ENCODE measurements at regions not wholly inside any gene's neighbourhood (a gene's known extent, or its start where the extent isn't known, plus 50 kb on each side); places are given as distances from the start of the nearest gene placed in this dataset.
A peak's percentile ranks its signal among the peaks of the same experiment; 100 is the strongest.

DNA sequence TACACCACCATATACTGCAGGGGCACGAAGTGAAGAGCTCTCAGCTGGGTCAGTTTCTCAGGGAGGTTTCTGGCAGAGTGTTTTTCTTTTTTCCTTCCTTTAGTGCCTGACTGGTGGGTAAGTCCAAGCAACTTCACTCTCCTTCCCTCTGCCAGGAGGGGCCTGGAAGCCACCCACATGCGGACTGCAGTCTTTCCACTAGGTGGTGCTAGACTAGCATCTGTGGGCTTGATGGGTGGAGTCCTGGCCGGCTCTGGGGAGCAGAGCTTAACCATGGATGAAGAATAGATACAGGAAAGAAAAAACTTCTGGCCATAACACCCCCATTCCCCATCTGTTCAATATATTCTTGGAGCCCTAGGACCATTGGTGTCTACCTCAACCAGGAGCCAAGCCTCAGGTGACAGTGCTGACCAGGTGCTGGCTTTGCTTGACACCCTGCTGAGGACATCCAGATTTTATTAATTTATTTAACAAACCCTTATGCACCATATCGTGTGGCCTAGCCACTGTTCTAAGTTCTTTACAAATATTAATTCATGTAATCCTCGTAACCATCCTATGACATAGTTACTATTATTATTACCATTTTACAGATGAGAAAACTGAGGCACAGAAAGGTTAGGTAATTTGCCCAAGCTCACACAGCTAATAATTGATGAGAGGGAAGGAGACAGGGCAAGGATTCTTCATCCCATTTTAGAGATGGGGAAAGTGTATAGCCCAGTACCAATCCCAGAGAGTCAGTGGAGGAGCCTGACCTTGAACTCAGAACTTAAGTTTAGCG is 126.7 kb upstream of the CSF3R start:
- no peak overlapping the region for H3K4me3 Mint-ChIP-seq
- WGBS, 2 experiments (ENCODE audit: insufficient coverage in 1 of 2, insufficient read length in 1 of 2) = 41 to 83% methylated on average over 2 to 6 of the region's 6 CpGs

DNA sequence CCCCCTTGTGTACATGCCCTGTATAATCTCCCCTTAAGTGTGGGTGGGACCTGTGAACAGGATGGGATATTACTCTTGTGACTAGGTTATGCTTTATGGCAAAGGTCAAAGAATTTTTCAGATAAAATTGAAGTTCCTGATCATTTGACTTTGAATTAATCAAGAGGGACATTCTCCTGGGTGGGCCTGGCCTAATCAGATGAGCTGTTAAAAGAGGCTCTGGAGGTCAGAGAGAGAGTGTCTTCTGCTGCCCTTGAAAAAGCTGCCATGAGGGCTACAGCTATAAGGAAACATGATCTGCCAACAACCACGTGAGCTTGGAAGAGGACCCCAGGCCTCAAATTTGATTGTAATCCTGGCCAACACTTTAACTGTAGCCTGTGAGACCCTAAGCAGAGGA is 125.6 kb upstream of the CSF3R start:
- 73 to 100% methylated on average over 1 of the region's 1 CpG for WGBS, 2 experiments (ENCODE audit: insufficient coverage in 1 of 2, insufficient read length in 1 of 2)
- Histone ChIP-seq H3K36me3 (ENCODE audit: control insufficient read depth, insufficient read depth, low read length) (no peaks in the 10 kb centered on the region), H3K4me3 (ENCODE audit: low read length) (no peak overlapping the region), H3K9me3 (ENCODE audit: control insufficient read depth, low read length) (no peaks in the 10 kb centered on the region), H3K9ac (ENCODE audit: extremely low read depth, low read length, poor library complexity, severe bottlenecking) (no peak overlapping the region), H3K4me1 (ENCODE audit: control insufficient read depth, insufficient read depth, low read length) (no peaks in the 10 kb centered on the region), H3K27me3 (ENCODE audit: control insufficient read depth, insufficient read depth, low read length, poor library complexity, severe bottlenecking) (peaks cover 11% of the 10 kb centered on the region), H3K27ac (ENCODE audit: low read depth, low read length) (no peak overlapping the region)
- no peaks in the 10 kb centered on the region for H3K4me1 Mint-ChIP-seq
- DNase-seq = no peak
- H3K27ac Mint-ChIP-seq = no peak overlapping the region
- H3K9me3 Mint-ChIP-seq = no peaks in the 10 kb centered on the region
- TF ChIP-seq, protein P1, sequence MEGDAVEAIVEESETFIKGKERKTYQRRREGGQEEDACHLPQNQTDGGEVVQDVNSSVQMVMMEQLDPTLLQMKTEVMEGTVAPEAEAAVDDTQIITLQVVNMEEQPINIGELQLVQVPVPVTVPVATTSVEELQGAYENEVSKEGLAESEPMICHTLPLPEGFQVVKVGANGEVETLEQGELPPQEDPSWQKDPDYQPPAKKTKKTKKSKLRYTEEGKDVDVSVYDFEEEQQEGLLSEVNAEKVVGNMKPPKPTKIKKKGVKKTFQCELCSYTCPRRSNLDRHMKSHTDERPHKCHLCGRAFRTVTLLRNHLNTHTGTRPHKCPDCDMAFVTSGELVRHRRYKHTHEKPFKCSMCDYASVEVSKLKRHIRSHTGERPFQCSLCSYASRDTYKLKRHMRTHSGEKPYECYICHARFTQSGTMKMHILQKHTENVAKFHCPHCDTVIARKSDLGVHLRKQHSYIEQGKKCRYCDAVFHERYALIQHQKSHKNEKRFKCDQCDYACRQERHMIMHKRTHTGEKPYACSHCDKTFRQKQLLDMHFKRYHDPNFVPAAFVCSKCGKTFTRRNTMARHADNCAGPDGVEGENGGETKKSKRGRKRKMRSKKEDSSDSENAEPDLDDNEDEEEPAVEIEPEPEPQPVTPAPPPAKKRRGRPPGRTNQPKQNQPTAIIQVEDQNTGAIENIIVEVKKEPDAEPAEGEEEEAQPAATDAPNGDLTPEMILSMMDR (conservative IDR thresholded peaks at IDR 0.05) = no peak
- H3K27me3 Mint-ChIP-seq (ENCODE audit: insufficient read depth) = peaks cover 5% of the 10 kb centered on the region
- no peaks in the 10 kb centered on the region for H3K36me3 Mint-ChIP-seq (ENCODE audit: low read depth)
- no peak overlapping the region for H3K4me3 Mint-ChIP-seq

More for the DNA sequence above, 126.7 kb upstream of the CSF3R start:
- no peak overlapping the region for H3K9ac ChIP-seq (ENCODE audit: extremely low read depth, low read length, poor library complexity, severe bottlenecking)
- Mint-ChIP-seq H3K9me3 (no peaks in the 10 kb centered on the region), H3K4me1 (no peaks in the 10 kb centered on the region), H3K27me3 (ENCODE audit: insufficient read depth) (peaks cover 3% of the 10 kb centered on the region), H3K36me3 (ENCODE audit: low read depth) (no peaks in the 10 kb centered on the region), H3K27ac (no peak overlapping the region)
- no peaks in the 10 kb centered on the region for H3K36me3 ChIP-seq (ENCODE audit: control insufficient read depth, insufficient read depth, low read length)
- H3K4me3 ChIP-seq (ENCODE audit: low read length) = no peak overlapping the region
- no peaks in the 10 kb centered on the region for H3K9me3 ChIP-seq (ENCODE audit: control insufficient read depth, low read length)
- TF ChIP-seq, protein P1 (conservative IDR thresholded peaks at IDR 0.05) = peak; percentile 97
- H3K27ac ChIP-seq (ENCODE audit: low read depth, low read length) = no peak overlapping the region
- no peaks in the 10 kb centered on the region for H3K4me1 ChIP-seq (ENCODE audit: control insufficient read depth, insufficient read depth, low read length)
- peak; percentile 95 for DNase-seq
- H3K27me3 ChIP-seq (ENCODE audit: control insufficient read depth, insufficient read depth, low read length, poor library complexity, severe bottlenecking) = peaks cover 5% of the 10 kb centered on the region

DNA sequence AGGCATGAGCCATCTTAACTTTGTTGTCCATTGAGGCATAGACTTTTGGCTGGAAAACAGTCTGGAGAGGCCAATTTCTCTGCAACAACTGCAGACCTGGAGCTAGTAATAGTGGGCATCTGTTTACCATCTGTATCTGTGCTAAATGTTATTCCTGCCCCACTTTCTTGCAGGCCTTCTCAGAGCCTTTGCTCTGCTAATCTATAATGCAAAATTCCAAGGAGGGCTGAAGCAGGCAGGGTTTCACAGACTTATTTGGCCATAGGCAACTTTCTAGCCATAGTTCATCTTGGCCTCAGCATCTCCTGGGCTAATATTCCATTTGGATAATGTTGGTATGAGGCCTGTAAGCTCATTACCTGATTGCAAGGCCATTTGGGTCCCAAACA is 124.5 kb upstream of the CSF3R start:
- Mint-ChIP-seq H3K4me3 (no peak overlapping the region), H3K27ac (no peak overlapping the region), H3K27me3 (ENCODE audit: insufficient read depth) (peaks cover 5% of the 10 kb centered on the region), H3K9me3 (no peaks in the 10 kb centered on the region), H3K4me1 (no peaks in the 10 kb centered on the region), H3K36me3 (ENCODE audit: low read depth) (no peaks in the 10 kb centered on the region)
- Histone ChIP-seq H3K27me3 (ENCODE audit: control insufficient read depth, insufficient read depth, low read length, poor library complexity, severe bottlenecking) (peaks cover 20% of the 10 kb centered on the region), H3K27ac (ENCODE audit: low read depth, low read length) (no peak overlapping the region), H3K4me1 (ENCODE audit: control insufficient read depth, insufficient read depth, low read length) (no peaks in the 10 kb centered on the region), H3K9ac (ENCODE audit: extremely low read depth, low read length, poor library complexity, severe bottlenecking) (no peak overlapping the region), H3K36me3 (ENCODE audit: control insufficient read depth, insufficient read depth, low read length) (no peaks in the 10 kb centered on the region), H3K4me3 (ENCODE audit: low read length) (no peak overlapping the region), H3K9me3 (ENCODE audit: control insufficient read depth, low read length) (no peaks in the 10 kb centered on the region)
- no peak for DNase-seq
- TF ChIP-seq, protein P1 (conservative IDR thresholded peaks at IDR 0.05) = no peak

Measured in endodermal cell (in vitro differentiated cells).